GM23338 (cell line): ENCODE measurements at regions not wholly inside any gene's neighbourhood (a gene's known extent, or its start where the extent isn't known, plus 50 kb on each side); places are given as distances from the start of the nearest gene placed in this dataset.

Experiments used
- ATAC-seq: fragments of 200-7000 bp; cut with Tn5 transposase; 3 replicates; pipeline ENCODE4 v1.9.1; 2020
- DNase-seq: peaks from one replicate; pipeline ENCODE4 v3.0.0-alpha.2; 2015; ENCODE audit warnings: low spot score
- H2AFZ ChIP-seq: fragments of 200-600 bp; sonication (generic); 2 replicates; pipeline ENCODE4 v1.8.0; 2016; ENCODE audit warnings: antibody characterized with exemption, mild to moderate bottlenecking, moderate library complexity
- H3F3A ChIP-seq: fragments of 200-600 bp; sonication (generic); replicated peaks from 2 replicates; pipeline ENCODE4 v1.8.0; 2017; ENCODE audit warnings: antibody characterized with exemption, mixed run types, low read depth
- H3K27ac ChIP-seq: fragments of 200-600 bp; sonication (generic); 2 replicates; pipeline ENCODE4 v1.6.1; 2016; ENCODE audit warnings: low read depth
- H3K27me3 ChIP-seq: fragments of 200-600 bp; sonication (generic); 2 replicates; pipeline ENCODE4 v1.8.0; 2016; ENCODE audit warnings: mild to moderate bottlenecking, mixed run types, moderate library complexity; ENCODE audit not compliant: insufficient read depth
- H3K36me3 ChIP-seq: fragments of 200-600 bp; sonication (generic); 2 replicates; pipeline ENCODE4 v1.8.0; 2016; ENCODE audit warnings: mild to moderate bottlenecking; ENCODE audit not compliant: insufficient read depth
- H3K4me1 ChIP-seq: fragments of 200-600 bp; sonication (generic); 2 replicates; pipeline ENCODE4 v1.8.0; 2016; ENCODE audit warnings: mild to moderate bottlenecking, moderate library complexity; ENCODE audit not compliant: insufficient read depth
- H3K4me2 ChIP-seq: fragments of 200-600 bp; sonication (generic); 2 replicates; pipeline ENCODE4 v1.7.1; 2017; ENCODE audit warnings: mixed run types
- H3K4me3 ChIP-seq: fragments of 200-600 bp; sonication (generic); 2 replicates; pipeline ENCODE4 v1.6.1; 2016; ENCODE audit warnings: mixed run types
- H3K79me2 ChIP-seq: fragments of 200-600 bp; sonication (generic); replicated peaks from 2 replicates; pipeline ENCODE4 v1.8.0; 2017; ENCODE audit warnings: mild to moderate bottlenecking; ENCODE audit not compliant: insufficient read depth
- H3K9me2 ChIP-seq: fragments of 200-600 bp; sonication (generic); 2 replicates; pipeline ENCODE4 v1.8.0; 2017; ENCODE audit not compliant: insufficient read depth
- H4K20me1 ChIP-seq: fragments of 200-600 bp; sonication (generic); replicated peaks from 2 replicates; pipeline ENCODE4 v1.8.0; 2017; ENCODE audit warnings: mild to moderate bottlenecking; ENCODE audit not compliant: insufficient read depth
- H3K27ac Mint-ChIP-seq: 2 replicates; pipeline ENCODE4 v1.8.0; 2020; ENCODE audit warnings: inconsistent platforms, mild to moderate bottlenecking, moderate library complexity, mixed read lengths
- H3K27me3 Mint-ChIP-seq: 3 replicates; pipeline ENCODE4 v1.8.0; 2022; ENCODE audit warnings: low read depth, mild to moderate bottlenecking, moderate library complexity, mixed read lengths, inconsistent platforms; ENCODE audit not compliant: insufficient read depth, poor library complexity
- H3K36me3 Mint-ChIP-seq: 3 replicates; pipeline ENCODE4 v1.8.0; 2021; ENCODE audit warnings: low read depth, mild to moderate bottlenecking, inconsistent platforms, moderate library complexity, mixed read lengths
- H3K4me1 Mint-ChIP-seq: 3 replicates; pipeline ENCODE4 v1.8.0; 2020; ENCODE audit warnings: mild to moderate bottlenecking, inconsistent platforms, mixed read lengths
- H3K4me3 Mint-ChIP-seq: 3 replicates; pipeline ENCODE4 v1.8.0; 2021; ENCODE audit warnings: moderate library complexity, mild to moderate bottlenecking, inconsistent platforms, mixed read lengths
- H3K9me3 Mint-ChIP-seq: 3 replicates; pipeline ENCODE4 v1.8.0; 2020; ENCODE audit warnings: moderate library complexity, mild to moderate bottlenecking, inconsistent platforms, mixed read lengths
- CREB1 ChIP-seq: fragments of 250-450 bp; sonication (Bioruptor Pico); IDR thresholded peaks from 2 replicates; pipeline ENCODE4 v1.5.0; 2020; ENCODE audit warnings: low read depth, mild to moderate bottlenecking, moderate library complexity
- CTCF ChIP-seq, 2 experiments: fragments of 200-600 bp in 1 of 2; sonication (generic) in 1 of 2; conservative IDR thresholded peaks; 2 replicates each; pipeline versions ENCODE4 v1.5.1 to v1.6.1; 2016 to 2017; ENCODE audit warnings: antibody characterized with exemption in 2 of 2, low read depth in 2 of 2, mild to moderate bottlenecking in 2 of 2, moderate library complexity in 1 of 2
- ETS1 ChIP-seq: IDR thresholded peaks from 2 replicates; pipeline ENCODE4 v1.6.1; 2016; ENCODE audit warnings: antibody characterized with exemption
- EZH2 ChIP-seq: fragments of 200-600 bp; sonication (generic); IDR thresholded peaks from one replicate; pipeline ENCODE4 v1.8.0; 2017; ENCODE audit warnings: antibody characterized with exemption, mild to moderate bottlenecking, low read depth; ENCODE audit not compliant: unreplicated experiment
- EZH2phosphoT487 ChIP-seq: fragments of 200-600 bp; sonication (generic); IDR thresholded peaks from one replicate; pipeline ENCODE4 v1.8.1; 2018; ENCODE audit warnings: antibody characterized with exemption; ENCODE audit not compliant: unreplicated experiment
- JUNB ChIP-seq: IDR thresholded peaks from one replicate; pipeline ENCODE4 v1.6.1; 2016; ENCODE audit warnings: antibody characterized with exemption; ENCODE audit not compliant: unreplicated experiment
- NANOG ChIP-seq: IDR thresholded peaks from 2 replicates; pipeline ENCODE4 v1.6.1; 2016; ENCODE audit warnings: antibody characterized with exemption, borderline replicate concordance
- POLR2AphosphoS5 ChIP-seq: IDR thresholded peaks from 2 replicates; pipeline ENCODE4 v1.6.1; 2016; ENCODE audit warnings: antibody characterized with exemption, low read depth
- REST ChIP-seq: IDR thresholded peaks from one replicate; pipeline ENCODE4 v1.6.1; 2018; ENCODE audit warnings: antibody characterized with exemption; ENCODE audit not compliant: unreplicated experiment
- STAT1 ChIP-seq: IDR thresholded peaks from one replicate; pipeline ENCODE4 v1.6.1; 2016; ENCODE audit warnings: antibody characterized with exemption; ENCODE audit not compliant: unreplicated experiment
- ZNF114 ChIP-seq: fragments of 250-450 bp; sonication (Bioruptor Pico); IDR thresholded peaks from 2 replicates; pipeline ENCODE4 v1.5.0; 2020; ENCODE audit warnings: mild to moderate bottlenecking, moderate library complexity
- ZNF331 ChIP-seq: fragments of 250-450 bp; sonication (Bioruptor Pico); IDR thresholded peaks from 2 replicates; pipeline ENCODE4 v1.5.0; 2020; ENCODE audit warnings: low read depth, mild to moderate bottlenecking, moderate library complexity

- TF ChIP-seq EZH2 (no peak), ZNF331 (CRISPR knock-in tag) (no peak), POLR2AphosphoS5 (no peak), NANOG (no peak), EZH2phosphoT487 (no peak), JUNB (no peak), STAT1 (no peak), CREB1 (CRISPR knock-in tag) (no peak), ETS1 (no peak), CTCF (conservative IDR thresholded peaks at IDR 0.05; ENCODE audit: low read depth in 2 of 2) (no peak), ZNF114 (CRISPR knock-in tag) (no peak)
Measured at GRCh38 chr5:25099538-25099937, 454.8 kb upstream of the CDH10 start (continued).

DNA sequence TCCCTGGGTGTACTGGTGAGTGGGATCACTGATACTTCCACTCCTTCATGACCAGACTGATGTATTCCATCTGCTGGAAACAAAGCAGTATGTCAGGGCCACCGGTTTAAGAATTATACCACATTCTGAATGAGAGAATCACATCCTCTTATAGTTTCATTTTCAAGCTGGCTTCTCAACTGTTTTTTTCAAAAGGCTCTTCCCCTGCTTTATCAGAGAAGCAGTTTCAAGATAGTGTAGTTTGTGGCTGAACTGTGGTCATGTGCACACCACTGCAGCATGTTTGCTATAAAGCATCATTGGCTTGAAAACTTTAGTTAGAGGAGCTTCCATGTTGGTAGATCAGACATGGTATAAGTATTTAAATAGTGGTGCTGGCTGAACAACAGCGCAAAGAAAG, 450.5 kb upstream of the CDH10 start:
- Histone ChIP-seq H3K79me2 (no peaks in the 10 kb centered on the region), H3K4me1 (no peaks in the 10 kb centered on the region), H3K4me3 (no peak overlapping the region), H2AFZ (no peak overlapping the region), H3K27ac (no peak overlapping the region), H3K9me2 (0 out of 2 replicates have a peak, but pooled peaks cover 5% of the 10 kb centered on the region), H4K20me1 (no peaks in the 10 kb centered on the region), H3F3A (no peaks in the 10 kb centered on the region), H3K27me3 (no peaks in the 10 kb centered on the region), H3K4me2 (no peak overlapping the region), H3K36me3 (no peaks in the 10 kb centered on the region)
- Mint-ChIP-seq H3K27me3 (no peaks in the 10 kb centered on the region), H3K4me3 (no peak overlapping the region), H3K27ac (no peak overlapping the region), H3K4me1 (no peaks in the 10 kb centered on the region), H3K36me3 (no peaks in the 10 kb centered on the region), H3K9me3 (no peaks in the 10 kb centered on the region; the same call in 2 of the 3 replicates)
- ATAC-seq: no peak
- DNase-seq: no peak
- TF ChIP-seq REST (no peak), EZH2phosphoT487 (no peak), NANOG (no peak), ZNF331 (CRISPR knock-in tag) (no peak), ETS1 (no peak), CREB1 (CRISPR knock-in tag) (no peak), ZNF114 (CRISPR knock-in tag) (no peak), EZH2 (no peak), CTCF (conservative IDR thresholded peaks at IDR 0.05; ENCODE audit: low read depth in 2 of 2) (no peak)
